Caco-2 (cell line): ENCODE measurements at regions not wholly inside any gene's neighbourhood (a gene's known extent, or its start where the extent isn't known, plus 50 kb on each side); places are given as distances from the start of the nearest gene placed in this dataset.

Experiments used
- BruUV-seq: library from RNA; stranded (reverse); fragments of 400-500 nt; replicated peaks from 2 replicates; lab custom pipeline; 2021; lab: Mats Ljungman, UMichigan
- CTCF ChIA-PET: fragments of 300-600 bp; sonication (Branson Sonifier 250); formaldehyde crosslinking; loops from one replicate; lab custom pipeline; 2022; ENCODE audit warnings: antibody characterized with exemption; lab: Charles Lee
- POLR2A ChIA-PET: fragments of 300-600 bp; sonication (Branson Sonifier 250); formaldehyde crosslinking; loops from one replicate; lab custom pipeline; 2022; ENCODE audit warnings: antibody characterized with exemption; lab: Charles Lee
- DNase-seq, 2 experiments: peaks; one replicate each; pipeline versions ENCODE4 v3.0.0 to v3.0.0-alpha.2; 2020 to 2022
- H3K27me3 ChIP-seq: replicated peaks from 2 replicates; pipeline ENCODE4 v1.6.0; 2011; ENCODE audit warnings: low read length; ENCODE audit not compliant: control insufficient read depth, insufficient read depth
- H3K36me3 ChIP-seq: 2 replicates; pipeline ENCODE4 v1.5.1; 2011; ENCODE audit warnings: low read length; ENCODE audit not compliant: control insufficient read depth, insufficient read depth
- H3K4me1 ChIP-seq: fragments of 250-450 bp; sonication (Bioruptor Pico); 2 replicates; pipeline ENCODE4 v1.5.1; 2020; ENCODE audit warnings: mild to moderate bottlenecking
- H3K4me3 ChIP-seq: 2 replicates; pipeline ENCODE4 v1.5.1; 2011; ENCODE audit warnings: low read depth, mild to moderate bottlenecking, control low read depth, low read length
- H3K9me3 ChIP-seq: fragments of 250-450 bp; sonication (Bioruptor Pico); 2 replicates; pipeline ENCODE4 v1.5.1; 2020; ENCODE audit warnings: mild to moderate bottlenecking, moderate library complexity
- H3K27ac Mint-ChIP-seq: one replicate; pipeline ENCODE4 v1.8.0; 2022; ENCODE audit warnings: mixed read lengths; ENCODE audit not compliant: unreplicated experiment
- H3K27me3 Mint-ChIP-seq: one replicate; pipeline ENCODE4 v1.8.0; 2022; ENCODE audit warnings: mixed read lengths; ENCODE audit not compliant: insufficient read depth, unreplicated experiment
- H3K36me3 Mint-ChIP-seq: one replicate; pipeline ENCODE4 v1.8.0; 2022; ENCODE audit warnings: mild to moderate bottlenecking, mixed read lengths; ENCODE audit not compliant: insufficient read depth, unreplicated experiment
- H3K4me1 Mint-ChIP-seq: one replicate; pipeline ENCODE4 v1.8.0; 2022; ENCODE audit warnings: low read depth, mixed read lengths; ENCODE audit not compliant: unreplicated experiment
- H3K4me3 Mint-ChIP-seq: one replicate; pipeline ENCODE4 v1.8.0; 2022; ENCODE audit warnings: mild to moderate bottlenecking, moderate library complexity, mixed read lengths; ENCODE audit not compliant: unreplicated experiment
- H3K9me3 Mint-ChIP-seq: one replicate; pipeline ENCODE4 v1.8.0; 2022; ENCODE audit warnings: mixed read lengths; ENCODE audit not compliant: unreplicated experiment
- intact Hi-C: fragments of 100-400 bp; cut with micrococcal nuclease; formaldehyde crosslinking; loops from one replicate; pipeline ENCODE4 v1.10.0; 2022; ENCODE audit not compliant: unreplicated experiment
- TF ChIP-seq, protein P1 (sequence below), 2 experiments: fragments of 200-600 bp in 1 of 2; IDR thresholded peaks; 1 replicate in 1 of 2; 2 replicates in 1 of 2; pipeline versions ENCODE4 v1.5.1 to v1.8.0; 2011 to 2022; ENCODE audit warnings: antibody characterized with exemption in 1 of 2, control low read depth in 1 of 2, inconsistent platforms in 1 of 2, low read depth in 1 of 2, low read length in 1 of 2, mild to moderate bottlenecking in 1 of 2, moderate library complexity in 1 of 2; ENCODE audit not compliant: insufficient read depth in 1 of 2, severe bottlenecking in 1 of 2, unreplicated experiment in 1 of 2

DNA sequence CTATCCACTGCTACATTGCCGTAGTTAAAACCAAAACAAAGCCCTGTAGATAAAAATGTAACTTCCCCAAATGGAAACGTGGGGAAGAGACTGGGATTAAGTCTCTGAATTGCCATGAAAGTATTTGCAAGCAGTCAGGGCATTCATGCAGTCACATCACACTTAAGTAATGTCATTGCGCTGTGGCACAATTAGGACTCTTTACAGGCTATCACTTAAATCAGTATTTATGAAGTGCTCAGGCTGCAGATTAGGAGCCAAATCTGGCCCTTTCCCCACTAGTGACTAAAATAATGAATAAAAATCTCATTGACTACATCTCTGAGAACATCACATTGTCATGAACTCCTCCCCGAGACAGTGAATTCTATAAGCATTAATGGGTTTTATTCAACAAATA, 300.9 kb downstream of the ICOS start:
- no peak overlapping the region for H3K27ac Mint-ChIP-seq
- CTCF ChIA-PET = no interaction called here

GRCh38 chr2:204239411-204240165, 303.0 kb downstream of the ICOS start:
- no peak for DNase-seq
- no peak overlapping the region for H3K4me3 ChIP-seq
- BruUV-seq = no TSS peak
- H3K27me3 ChIP-seq = no peaks in the 10 kb centered on the region
- no peaks in the 10 kb centered on the region for H3K9me3 ChIP-seq
- Mint-ChIP-seq H3K4me3 (no peak overlapping the region), H3K27me3 (peaks cover 4% of the 10 kb centered on the region), H3K4me1 (no peaks in the 10 kb centered on the region), H3K27ac (no peak overlapping the region), H3K36me3 (no peaks in the 10 kb centered on the region), H3K9me3 (no peaks in the 10 kb centered on the region)
- TF ChIP-seq, protein P1, sequence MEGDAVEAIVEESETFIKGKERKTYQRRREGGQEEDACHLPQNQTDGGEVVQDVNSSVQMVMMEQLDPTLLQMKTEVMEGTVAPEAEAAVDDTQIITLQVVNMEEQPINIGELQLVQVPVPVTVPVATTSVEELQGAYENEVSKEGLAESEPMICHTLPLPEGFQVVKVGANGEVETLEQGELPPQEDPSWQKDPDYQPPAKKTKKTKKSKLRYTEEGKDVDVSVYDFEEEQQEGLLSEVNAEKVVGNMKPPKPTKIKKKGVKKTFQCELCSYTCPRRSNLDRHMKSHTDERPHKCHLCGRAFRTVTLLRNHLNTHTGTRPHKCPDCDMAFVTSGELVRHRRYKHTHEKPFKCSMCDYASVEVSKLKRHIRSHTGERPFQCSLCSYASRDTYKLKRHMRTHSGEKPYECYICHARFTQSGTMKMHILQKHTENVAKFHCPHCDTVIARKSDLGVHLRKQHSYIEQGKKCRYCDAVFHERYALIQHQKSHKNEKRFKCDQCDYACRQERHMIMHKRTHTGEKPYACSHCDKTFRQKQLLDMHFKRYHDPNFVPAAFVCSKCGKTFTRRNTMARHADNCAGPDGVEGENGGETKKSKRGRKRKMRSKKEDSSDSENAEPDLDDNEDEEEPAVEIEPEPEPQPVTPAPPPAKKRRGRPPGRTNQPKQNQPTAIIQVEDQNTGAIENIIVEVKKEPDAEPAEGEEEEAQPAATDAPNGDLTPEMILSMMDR (IDR thresholded peaks at IDR 0.05; ENCODE audit: insufficient read depth in 1 of 2, low read depth in 1 of 2, low read length in 1 of 2, severe bottlenecking in 1 of 2, unreplicated experiment in 1 of 2) = no peak
- no peaks in the 10 kb centered on the region for H3K4me1 ChIP-seq
- H3K36me3 ChIP-seq = no peaks in the 10 kb centered on the region
- intact Hi-C loops = no loop called here
- POLR2A ChIA-PET = no interaction called here
- CTCF ChIA-PET = no interaction called here

More for the DNA sequence above, 300.9 kb downstream of the ICOS start:
- no peak for DNase-seq
- Mint-ChIP-seq H3K4me1 (no peaks in the 10 kb centered on the region), H3K27me3 (peaks cover 4% of the 10 kb centered on the region), H3K36me3 (no peaks in the 10 kb centered on the region), H3K4me3 (no peak overlapping the region), H3K9me3 (no peaks in the 10 kb centered on the region)
- BruUV-seq = no TSS peak
- Histone ChIP-seq H3K27me3 (no peaks in the 10 kb centered on the region), H3K9me3 (no peaks in the 10 kb centered on the region), H3K4me1 (no peaks in the 10 kb centered on the region), H3K4me3 (no peak overlapping the region), H3K36me3 (no peaks in the 10 kb centered on the region)
- POLR2A ChIA-PET = no interaction called here
- intact Hi-C loops = no loop called here
- TF ChIP-seq, protein P1 (IDR thresholded peaks at IDR 0.05; ENCODE audit: insufficient read depth in 1 of 2, low read depth in 1 of 2, low read length in 1 of 2, severe bottlenecking in 1 of 2, unreplicated experiment in 1 of 2) = no peak

- Mint-ChIP-seq H3K27ac (no peak overlapping the region), H3K27me3 (peaks cover 4% of the 10 kb centered on the region), H3K4me1 (no peaks in the 10 kb centered on the region), H3K4me3 (no peak overlapping the region), H3K36me3 (no peaks in the 10 kb centered on the region), H3K9me3 (no peaks in the 10 kb centered on the region)
- CTCF ChIA-PET = no interaction called here
- TF ChIP-seq, protein P1 (IDR thresholded peaks at IDR 0.05; ENCODE audit: insufficient read depth in 1 of 2, low read depth in 1 of 2, low read length in 1 of 2, severe bottlenecking in 1 of 2, unreplicated experiment in 1 of 2) = no peak
- POLR2A ChIA-PET = no interaction called here
- intact Hi-C loops = no loop called here
- H3K36me3 ChIP-seq = no peaks in the 10 kb centered on the region
- DNase-seq = no peak
- H3K9me3 ChIP-seq = no peaks in the 10 kb centered on the region
- H3K4me1 ChIP-seq = no peaks in the 10 kb centered on the region
- BruUV-seq = no TSS peak
- H3K27me3 ChIP-seq = no peaks in the 10 kb centered on the region
- no peak overlapping the region for H3K4me3 ChIP-seq
Observed at GRCh38 chr2:204240961-204241360, 304.3 kb upstream of the PARD3B start.
